Pancreas (tissue), 10 donors: ENCODE measurements at regions not wholly inside any gene's neighbourhood (a gene's known extent, or its start where the extent isn't known, plus 50 kb on each side); places are given as distances from the start of the nearest gene placed in this dataset.
A peak's percentile ranks its signal among the peaks of the same experiment; 100 is the strongest.
"Not testable (repeated sequence)": the region's sequence is repeated elsewhere in the genome, so short reads cannot be mapped to it uniquely, and the experiment has no call there.

ENCODE experiments used
- ATAC-seq, 4 donors: fragments of 200-7000 bp; cut with Tn5 transposase; one replicate each; pipeline versions ENCODE4 v1.8.0 to v1.9.1; 2020; ENCODE audit warnings: mild to moderate bottlenecking in 4 of 4, moderate library complexity in 4 of 4
- DNase-seq, 6 donors: peaks; one replicate each; pipeline ENCODE4 v3.0.0-alpha.2; 2020
- FAIRE-seq: peaks from 2 replicates; lab custom pipeline; 2012; peaks lifted over from hg19 to GRCh38; lab: Jason Lieb, UNC
- H3K27ac ChIP-seq, 4 donors: fragments of 200-600 bp; sonication (generic); 1 replicate in 3 of 4; 2 replicates in 1 of 4; pipeline versions ENCODE4 v1.5.0 to v1.8.0; 2020
- H3K27me3 ChIP-seq, 4 donors: fragments of 200-600 bp; one replicate each; pipeline ENCODE4 v1.8.0; 2021
- H3K36me3 ChIP-seq, 3 donors: fragments of 200-600 bp; sonication (generic) in 1 of 3; one replicate each; pipeline versions ENCODE4 v1.5.0 to v1.8.0; 2020 to 2021
- H3K4me1 ChIP-seq, 3 donors: fragments of 200-600 bp; one replicate each; pipeline ENCODE4 v1.8.0; 2021
- H3K4me3 ChIP-seq, 4 donors: fragments of 200-600 bp; sonication (generic) in 2 of 4; one replicate each; pipeline versions ENCODE4 v1.5.0 to v1.8.0; 2020 to 2021
- H3K9me3 ChIP-seq, 4 donors: fragments of 200-600 bp; one replicate each; pipeline ENCODE4 v1.8.0; 2021
- CTCF ChIP-seq, 4 donors: fragments of 200-600 bp; sonication (generic) in 3 of 4; IDR thresholded peaks; one replicate each; pipeline versions ENCODE4 v1.5.0 to v1.8.0; 2021; ENCODE audit warnings: antibody characterized with exemption in 4 of 4
- WGBS, 2 donors: extraction: QIAGEN DNeasy Blood & Tissue Kit; methylation state at CpG; one replicate each; pipeline ENCODE4 v1.1.7; 2013; 5-methylcytosine and 5-hydroxymethylcytosine counted together
- intact Hi-C, 3 donors: fragments of 100-400 bp; cut with DNase I; formaldehyde crosslinking; loops; one replicate each; pipeline versions ENCODE4 v1.11.1 to v1.14.2; 2022
- donor health status: healthy with polysubstance abuse.
- donor health status: DM: no; HTN: no; CAD: no; lungs with moderate emphysema.
- donor health status: DM: no; HTN: no; CAD: no.
- donor health status: control.
- donor health status: control.
- donor health status: Bipolar disorder and iron deficiency.
- donor health status: DM: yes; HTN: yes; CAD: no.
- donor health status: DM: no; HTN: no; CAD: no.
- donor health status: DM: no; HTN: no; CAD: no.
- donor health status: DM: yes; HTN: yes; CAD: no.

GRCh38 chr11:134657631-134658030, 245.6 kb upstream of the B3GAT1 start:
- intact Hi-C loops = no loop called here
- no peaks in the 10 kb centered on the region for H3K36me3 ChIP-seq

GRCh38 chr11:134656861-134657540, 245.0 kb upstream of the B3GAT1 start:
- intact Hi-C loops = no loop called here
- Histone ChIP-seq H3K4me1 (no peaks in the 10 kb centered on the region), H3K27ac (no peak overlapping the region), H3K4me3 (no peak overlapping the region), H3K36me3 (no peaks in the 10 kb centered on the region), H3K9me3 (no peaks in the 10 kb centered on the region), H3K27me3 (no peaks in the 10 kb centered on the region)
- no peak for TF ChIP-seq CTCF (IDR thresholded peaks at IDR 0.05)
- FAIRE-seq = no peak
- no peak for ATAC-seq
- DNase-seq = no peak
- WGBS, 2 donors = 76 to 78% methylated on average over 29 of the region's 29 CpGs

More at GRCh38 chr11:134657631-134658030, 245.6 kb upstream of the B3GAT1 start:
- Histone ChIP-seq H3K27ac (no peak overlapping the region), H3K4me3 (no peak overlapping the region), H3K27me3 (no peaks in the 10 kb centered on the region), H3K4me1 (no peaks in the 10 kb centered on the region), H3K9me3 (no peaks in the 10 kb centered on the region)
- WGBS, 2 donors = 54 to 78% methylated on average over 6 of the region's 6 CpGs
- FAIRE-seq = no peak
- DNase-seq = peak in 1 of 6 donors; percentile 25
- no peak for ATAC-seq
- TF ChIP-seq CTCF (IDR thresholded peaks at IDR 0.05) = no peak

- ATAC-seq, H3K27me3 ChIP-seq, FAIRE-seq, H3K4me3 ChIP-seq, H3K4me1 ChIP-seq, intact Hi-C loops, H3K36me3 ChIP-seq, H3K9me3 ChIP-seq, H3K27ac ChIP-seq, DNase-seq: not testable (repeated sequence)
- 78 to 89% methylated on average over 29 of the region's 29 CpGs for WGBS, 2 donors
These were observed 244.2 kb upstream of the B3GAT1 start for GRCh38 chr11:134656086-134656840.

GRCh38 chr11:134655189-134655989, 243.3 kb upstream of the B3GAT1 start:
- TF ChIP-seq CTCF (IDR thresholded peaks at IDR 0.05) = no peak

More at GRCh38 chr11:134655189-134655989, 243.3 kb upstream of the B3GAT1 start:
- no peak for DNase-seq
- Histone ChIP-seq H3K27me3 (peaks cover 0 to 8% (median 2%) of the 10 kb centered on the region in 4 donors), H3K27ac (no peak overlapping the region), H3K9me3 (no peaks in the 10 kb centered on the region), H3K4me3 (no peak overlapping the region), H3K36me3 (no peaks in the 10 kb centered on the region), H3K4me1 (no peaks in the 10 kb centered on the region)
- ATAC-seq = no peak
- WGBS, 2 donors = 52 to 68% methylated on average over 11 of the region's 11 CpGs
- FAIRE-seq = no peak
- intact Hi-C loops = no loop called here
